Testis (tissue), 2 donors: ENCODE measurements at regions not wholly inside any gene's neighbourhood (a gene's known extent, or its start where the extent isn't known, plus 50 kb on each side); places are given as distances from the start of the nearest gene placed in this dataset.

Source experiments
- DNase-seq: peaks from one replicate; pipeline ENCODE4 v3.0.0-alpha.2; 2019
- H3K27ac ChIP-seq, 2 donors: fragments of 200-600 bp; sonication (generic); one replicate each; pipeline ENCODE4 v1.5.1; 2019
- H3K27me3 ChIP-seq: fragments of 200-600 bp; sonication (generic); one replicate; pipeline ENCODE4 v1.5.1; 2019
- H3K36me3 ChIP-seq: fragments of 200-600 bp; sonication (generic); one replicate; pipeline ENCODE4 v1.5.1; 2017; ENCODE audit warnings: low read depth; ENCODE audit errors: missing control alignments
- H3K4me1 ChIP-seq: fragments of 200-600 bp; sonication (generic); one replicate; pipeline ENCODE4 v1.5.1; 2019
- H3K4me3 ChIP-seq, 2 donors: fragments of 200-600 bp; sonication (generic); one replicate each; pipeline ENCODE4 v1.5.1; 2017 to 2019
- H3K9me3 ChIP-seq: fragments of 200-600 bp; sonication (generic); one replicate; pipeline ENCODE4 v1.5.1; 2017
- POLR2A ChIP-seq: fragments of 450-650 bp; IDR thresholded peaks from one replicate; pipeline ENCODE4 v1.6.1; 2017; ENCODE audit warnings: antibody characterized with exemption, mild to moderate bottlenecking, moderate library complexity
- WGBS, 2 donors: methylation state at CpG; one replicate each; pipeline ENCODE4 v1.1.5; 2018; 5-methylcytosine and 5-hydroxymethylcytosine counted together
- intact Hi-C: fragments of 100-400 bp; cut with DNase I; formaldehyde crosslinking; loops from one replicate; pipeline ENCODE4 v1.15.1; 2023; ENCODE audit warnings: low total_unique reads
- TF ChIP-seq, protein P1 (sequence below), 3 experiments: fragments of 450-650 bp in 2 of 3; fragments of 200-600 bp in 1 of 3; sonication (generic) in 1 of 3; IDR thresholded peaks; one replicate each; pipeline ENCODE4 v1.5.1; 2016 to 2019; ENCODE audit warnings: antibody characterized with exemption in 3 of 3, mild to moderate bottlenecking in 2 of 3, moderate library complexity in 1 of 3

DNA sequence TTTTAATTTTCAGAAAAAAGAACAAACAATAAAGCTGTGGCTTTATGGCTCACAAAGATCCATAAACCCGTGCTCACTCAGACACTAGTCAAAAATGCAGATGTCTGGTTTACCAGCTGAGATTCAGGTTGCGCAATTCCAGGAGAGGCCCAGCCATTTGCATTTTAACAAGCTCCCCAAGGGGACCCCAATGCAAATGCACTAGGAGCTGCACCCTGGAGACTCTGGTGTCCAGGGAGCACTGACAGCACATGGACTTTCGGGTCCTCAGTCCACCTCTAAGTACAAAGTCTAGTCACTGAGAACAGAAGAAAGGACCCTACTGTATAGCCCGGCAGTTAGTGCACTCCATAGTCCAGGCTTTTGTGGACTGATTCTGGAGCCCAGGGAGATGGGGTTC is 326.3 kb downstream of the MAF start:
- Histone ChIP-seq H3K27ac (no peak overlapping the region), H3K27me3 (no peaks in the 10 kb centered on the region), H3K4me3 (no peak overlapping the region), H3K36me3 (no peaks in the 10 kb centered on the region), H3K9me3 (no peaks in the 10 kb centered on the region), H3K4me1 (no peaks in the 10 kb centered on the region)
- TF ChIP-seq POLR2A = no peak
- TF ChIP-seq, protein P1, sequence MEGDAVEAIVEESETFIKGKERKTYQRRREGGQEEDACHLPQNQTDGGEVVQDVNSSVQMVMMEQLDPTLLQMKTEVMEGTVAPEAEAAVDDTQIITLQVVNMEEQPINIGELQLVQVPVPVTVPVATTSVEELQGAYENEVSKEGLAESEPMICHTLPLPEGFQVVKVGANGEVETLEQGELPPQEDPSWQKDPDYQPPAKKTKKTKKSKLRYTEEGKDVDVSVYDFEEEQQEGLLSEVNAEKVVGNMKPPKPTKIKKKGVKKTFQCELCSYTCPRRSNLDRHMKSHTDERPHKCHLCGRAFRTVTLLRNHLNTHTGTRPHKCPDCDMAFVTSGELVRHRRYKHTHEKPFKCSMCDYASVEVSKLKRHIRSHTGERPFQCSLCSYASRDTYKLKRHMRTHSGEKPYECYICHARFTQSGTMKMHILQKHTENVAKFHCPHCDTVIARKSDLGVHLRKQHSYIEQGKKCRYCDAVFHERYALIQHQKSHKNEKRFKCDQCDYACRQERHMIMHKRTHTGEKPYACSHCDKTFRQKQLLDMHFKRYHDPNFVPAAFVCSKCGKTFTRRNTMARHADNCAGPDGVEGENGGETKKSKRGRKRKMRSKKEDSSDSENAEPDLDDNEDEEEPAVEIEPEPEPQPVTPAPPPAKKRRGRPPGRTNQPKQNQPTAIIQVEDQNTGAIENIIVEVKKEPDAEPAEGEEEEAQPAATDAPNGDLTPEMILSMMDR (IDR thresholded peaks at IDR 0.05) = no peak
- intact Hi-C loops = no loop called here
- DNase-seq = no peak
- 93 to 96% methylated on average over 4 of the region's 4 CpGs for WGBS, 2 donors

DNA sequence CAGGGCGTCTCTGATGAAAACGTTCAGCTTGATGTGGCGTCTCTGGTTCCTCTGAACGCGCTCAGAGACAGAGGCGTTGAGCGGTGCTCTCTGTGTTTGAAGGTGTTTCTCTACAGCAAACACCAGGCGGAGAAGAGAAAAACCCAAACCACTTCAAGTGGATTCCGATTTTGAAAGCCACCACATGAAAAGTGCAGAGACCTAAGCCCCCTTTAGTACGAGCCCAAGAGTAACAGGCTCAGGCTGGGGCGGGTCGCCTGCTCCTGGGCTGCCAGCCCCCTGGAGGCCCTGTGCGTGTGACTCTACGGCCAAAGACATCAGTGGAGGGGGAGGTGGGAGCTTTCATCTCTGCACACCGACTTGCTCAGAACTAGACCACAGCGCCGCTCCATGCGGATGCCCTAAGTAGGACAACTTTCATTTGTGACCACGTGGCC is 328.4 kb downstream of the MAF start:
- no peak for TF ChIP-seq POLR2A
- TF ChIP-seq, protein P1 (IDR thresholded peaks at IDR 0.05) = no peak
- Histone ChIP-seq H3K4me1 (no peaks in the 10 kb centered on the region), H3K27me3 (no peaks in the 10 kb centered on the region), H3K27ac (no peak overlapping the region), H3K4me3 (no peak overlapping the region), H3K9me3 (no peaks in the 10 kb centered on the region), H3K36me3 (no peaks in the 10 kb centered on the region)
- intact Hi-C loops = no loop called here
- DNase-seq = no peak
- 80 to 90% methylated on average over 15 to 19 of the region's 19 CpGs for WGBS, 2 donors

DNA sequence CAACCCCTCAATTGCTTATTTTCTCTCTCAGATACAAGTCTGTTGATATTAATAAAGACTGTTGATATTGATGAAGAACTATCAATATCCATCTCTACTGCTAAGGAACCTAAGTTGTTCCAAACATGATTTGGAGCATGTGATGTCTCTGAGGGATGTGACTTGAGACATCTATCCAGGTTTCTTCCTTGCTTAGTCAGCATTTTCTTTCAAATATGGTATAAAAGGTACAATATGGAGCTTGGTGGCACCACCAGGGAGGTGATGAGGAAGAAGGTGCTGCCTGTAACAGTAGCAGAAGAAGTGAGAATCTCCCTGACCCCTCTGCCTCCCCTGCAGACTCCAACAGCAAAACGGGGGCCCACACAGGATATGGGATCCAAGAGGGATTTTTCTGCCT is 329.0 kb downstream of the MAF start:
- intact Hi-C loops = no loop called here
- TF ChIP-seq, protein P1 (IDR thresholded peaks at IDR 0.05) = no peak
- TF ChIP-seq POLR2A = no peak
- Histone ChIP-seq H3K27me3 (no peaks in the 10 kb centered on the region), H3K4me1 (no peaks in the 10 kb centered on the region), H3K36me3 (no peaks in the 10 kb centered on the region), H3K27ac (no peak overlapping the region), H3K9me3 (no peaks in the 10 kb centered on the region), H3K4me3 (no peak overlapping the region)
- 0% methylated on average over 1 of the region's 1 CpG for WGBS, 2 donors
- no peak for DNase-seq

DNA sequence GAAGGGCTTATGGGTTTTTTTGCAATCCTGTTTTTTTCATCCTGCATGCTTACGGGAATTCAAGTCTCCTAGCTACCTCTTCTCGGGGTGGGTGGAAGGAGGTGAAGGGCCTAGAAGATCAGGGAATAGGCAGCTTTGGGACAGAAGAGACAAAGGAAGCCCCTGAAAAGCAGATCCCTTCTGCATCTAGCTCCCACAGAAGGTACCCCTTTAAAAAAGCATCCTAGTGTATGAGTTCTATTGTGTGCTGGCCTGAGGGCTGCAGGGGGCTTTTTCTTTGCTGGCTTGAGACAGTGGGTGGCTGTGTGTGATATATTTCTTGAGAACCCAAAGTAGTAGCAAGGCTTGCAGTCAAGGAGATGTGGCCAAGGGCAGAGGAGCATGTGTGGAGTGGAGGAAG is 330.5 kb downstream of the MAF start:
- 95 to 100% methylated on average over 2 of the region's 2 CpGs for WGBS, 2 donors
- H3K36me3 ChIP-seq = no peaks in the 10 kb centered on the region
- H3K27me3 ChIP-seq = no peaks in the 10 kb centered on the region
- H3K9me3 ChIP-seq = no peaks in the 10 kb centered on the region
- no peak overlapping the region for H3K4me3 ChIP-seq
- TF ChIP-seq, protein P1 (IDR thresholded peaks at IDR 0.05) = no peak
- TF ChIP-seq POLR2A = no peak
- intact Hi-C loops = no loop called here
- no peak for DNase-seq
- H3K27ac ChIP-seq = no peak overlapping the region
- no peaks in the 10 kb centered on the region for H3K4me1 ChIP-seq

DNA sequence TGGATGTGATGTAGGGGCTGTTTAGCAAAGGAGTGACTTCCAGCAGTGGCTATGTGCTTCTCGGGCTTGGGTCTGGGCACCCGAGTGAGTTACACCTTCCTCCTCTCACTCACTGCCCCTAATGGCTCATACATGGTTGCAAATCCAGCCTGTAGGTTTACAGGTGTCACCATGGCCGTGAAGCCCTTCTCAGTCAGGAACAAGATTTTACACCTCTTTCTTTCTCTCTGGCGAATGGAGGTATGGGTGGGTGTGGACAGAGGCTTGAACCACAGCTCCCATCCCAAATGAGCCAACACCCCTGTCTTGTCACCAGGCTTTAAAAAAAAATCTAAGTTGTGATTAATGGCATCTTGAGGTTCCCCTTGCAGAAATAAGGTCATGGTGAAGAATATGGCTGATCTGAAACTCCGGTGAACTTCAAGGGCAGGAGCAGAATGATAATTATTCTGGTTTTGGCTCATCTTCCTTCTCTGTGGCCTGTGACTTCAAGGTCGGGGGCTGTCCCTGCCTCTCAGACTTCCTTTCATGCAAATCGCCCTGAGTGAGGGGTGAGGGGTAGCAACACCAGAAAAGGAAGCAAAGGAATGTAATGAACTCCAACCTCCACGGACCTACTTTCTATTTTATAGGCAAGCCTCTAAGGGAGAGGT is 331.2 kb downstream of the MAF start:
- Histone ChIP-seq H3K9me3 (no peaks in the 10 kb centered on the region), H3K4me1 (no peaks in the 10 kb centered on the region), H3K27me3 (no peaks in the 10 kb centered on the region), H3K36me3 (no peaks in the 10 kb centered on the region), H3K4me3 (no peak overlapping the region), H3K27ac (no peak overlapping the region)
- no peak for DNase-seq
- TF ChIP-seq POLR2A = no peak
- TF ChIP-seq, protein P1 (IDR thresholded peaks at IDR 0.05) = no peak
- 78 to 86% methylated on average over 8 of the region's 8 CpGs for WGBS, 2 donors
- intact Hi-C loops = no loop called here
